Upper lobe of left lung (tissue), 4 donors: ENCODE measurements at regions not wholly inside any gene's neighbourhood (a gene's known extent, or its start where the extent isn't known, plus 50 kb on each side); places are given as distances from the start of the nearest gene placed in this dataset.

ENCODE experiments used
- CTCF ChIP-seq, 6 experiments: fragments of 450-650 bp in 4 of 6; fragments of 200-600 bp in 2 of 6; sonication (generic) in 2 of 6; IDR thresholded peaks; one replicate each; pipeline ENCODE4 v1.5.1; 2016 to 2019; ENCODE audit warnings: antibody characterized with exemption in 6 of 6
- EP300 ChIP-seq, 4 donors: sonication (generic); formaldehyde crosslinking; IDR thresholded peaks; one replicate each; pipeline ENCODE4 v1.5.1; 2017; ENCODE audit warnings: antibody characterized with exemption in 4 of 4, control low read depth in 2 of 4
- POLR2A ChIP-seq, 4 donors: fragments of 450-650 bp; IDR thresholded peaks; one replicate each; pipeline ENCODE4 v1.5.1; 2016 to 2017; ENCODE audit warnings: antibody characterized with exemption in 4 of 4, mild to moderate bottlenecking in 2 of 4
- POLR2AphosphoS5 ChIP-seq, 2 donors: sonication (generic); formaldehyde crosslinking; IDR thresholded peaks; one replicate each; pipeline ENCODE4 v1.5.1; 2017; ENCODE audit warnings: antibody characterized with exemption in 2 of 2

GRCh38 chr15:79184465-79184892 is 93.9 kb upstream of the RASGRF1 start:
- TF ChIP-seq POLR2A (IDR thresholded peaks at IDR 0.05) (no peak), CTCF (IDR thresholded peaks at IDR 0.05) (peak; percentile 77 to 91 (median 88)), EP300 (IDR thresholded peaks at IDR 0.05) (no peak), POLR2AphosphoS5 (IDR thresholded peaks at IDR 0.05) (no peak)
